ENCODE measurements at regions not wholly inside any gene's neighbourhood (a gene's known extent, or its start where the extent isn't known, plus 50 kb on each side); places are given as distances from the start of the nearest gene placed in this dataset.

- no peak for DNase-seq
Measured at GRCh38 chr20:58087562-58087858, 140.9 kb downstream of the ANKRD60 start.

- no peak for DNase-seq
Measured at GRCh38 chr20:58086763-58087561, 141.5 kb downstream of the ANKRD60 start.

- no peak for DNase-seq
Measured at GRCh38 chr20:58084966-58085365, 143.5 kb downstream of the ANKRD60 start.

DNA sequence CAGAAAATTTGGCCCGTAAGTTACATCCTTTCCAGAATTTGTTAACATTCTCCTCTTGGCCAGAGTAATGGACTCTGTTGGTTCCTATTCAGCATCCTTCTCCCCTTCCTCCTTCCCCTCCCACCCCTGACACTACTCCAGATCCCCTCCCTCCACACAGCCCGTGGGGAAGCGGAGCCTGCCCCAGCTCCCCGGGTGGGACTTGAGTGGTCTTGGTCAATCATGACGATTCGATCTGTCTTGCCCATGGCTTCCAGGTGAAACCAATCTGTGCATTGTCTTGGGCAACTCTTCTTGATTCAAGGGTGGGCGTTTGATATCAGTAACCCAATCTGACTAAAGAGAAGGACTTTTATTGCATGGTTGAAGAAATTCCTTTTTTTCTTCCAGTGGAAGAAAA is 143.9 kb downstream of the ANKRD60 start:
- DNase-seq = no peak

GRCh38 chr20:58081846-58082245 is 146.6 kb downstream of the ANKRD60 start:
- no peak for DNase-seq

DNA sequence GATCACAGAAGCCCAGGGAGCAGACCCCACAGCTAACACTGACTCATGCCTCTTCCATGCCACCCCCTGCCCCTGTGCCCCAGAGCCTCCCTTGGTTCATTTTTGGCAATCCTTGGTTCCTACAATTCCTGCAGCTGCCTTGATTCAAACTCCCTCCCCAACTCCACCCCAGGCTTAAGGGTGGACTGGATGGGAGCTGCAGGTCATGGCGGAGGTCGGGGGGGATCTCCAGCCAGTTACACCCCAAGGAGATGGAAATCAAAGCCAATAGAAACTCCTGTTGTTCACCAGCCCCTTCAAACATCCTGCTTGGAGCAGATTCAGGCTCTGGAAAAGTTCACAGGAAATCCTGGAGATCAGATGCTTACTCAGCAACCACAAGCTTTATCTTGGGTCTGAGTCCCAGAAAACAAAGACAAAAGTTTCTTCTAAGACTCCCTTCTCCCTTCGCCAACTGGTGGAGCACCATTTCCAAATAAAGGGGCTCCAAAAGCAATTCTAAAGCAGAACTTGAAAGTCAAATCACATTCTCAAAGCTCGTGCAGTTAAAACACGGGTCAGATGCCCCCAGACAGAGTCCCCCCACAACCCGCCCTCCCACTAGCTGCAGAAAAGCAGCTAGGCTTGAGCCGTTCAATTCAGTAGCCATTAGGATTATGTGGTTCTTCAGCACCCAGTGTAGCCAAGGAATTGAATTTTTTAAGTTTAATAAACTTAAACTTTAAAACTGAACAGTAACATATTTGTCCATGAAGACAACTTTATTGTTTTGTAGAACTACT is 149.5 kb downstream of the ANKRD60 start:
- peak; percentile 35 for DNase-seq

- no peak for DNase-seq
Measured at GRCh38 chr20:58077282-58077681, 151.2 kb downstream of the ANKRD60 start.

- DNase-seq = no peak
Measured at GRCh38 chr20:58076405-58076804, 152.0 kb downstream of the ANKRD60 start.

GRCh38 chr20:58075586-58076345 is 152.7 kb downstream of the ANKRD60 start:
- no peak for DNase-seq

DNA sequence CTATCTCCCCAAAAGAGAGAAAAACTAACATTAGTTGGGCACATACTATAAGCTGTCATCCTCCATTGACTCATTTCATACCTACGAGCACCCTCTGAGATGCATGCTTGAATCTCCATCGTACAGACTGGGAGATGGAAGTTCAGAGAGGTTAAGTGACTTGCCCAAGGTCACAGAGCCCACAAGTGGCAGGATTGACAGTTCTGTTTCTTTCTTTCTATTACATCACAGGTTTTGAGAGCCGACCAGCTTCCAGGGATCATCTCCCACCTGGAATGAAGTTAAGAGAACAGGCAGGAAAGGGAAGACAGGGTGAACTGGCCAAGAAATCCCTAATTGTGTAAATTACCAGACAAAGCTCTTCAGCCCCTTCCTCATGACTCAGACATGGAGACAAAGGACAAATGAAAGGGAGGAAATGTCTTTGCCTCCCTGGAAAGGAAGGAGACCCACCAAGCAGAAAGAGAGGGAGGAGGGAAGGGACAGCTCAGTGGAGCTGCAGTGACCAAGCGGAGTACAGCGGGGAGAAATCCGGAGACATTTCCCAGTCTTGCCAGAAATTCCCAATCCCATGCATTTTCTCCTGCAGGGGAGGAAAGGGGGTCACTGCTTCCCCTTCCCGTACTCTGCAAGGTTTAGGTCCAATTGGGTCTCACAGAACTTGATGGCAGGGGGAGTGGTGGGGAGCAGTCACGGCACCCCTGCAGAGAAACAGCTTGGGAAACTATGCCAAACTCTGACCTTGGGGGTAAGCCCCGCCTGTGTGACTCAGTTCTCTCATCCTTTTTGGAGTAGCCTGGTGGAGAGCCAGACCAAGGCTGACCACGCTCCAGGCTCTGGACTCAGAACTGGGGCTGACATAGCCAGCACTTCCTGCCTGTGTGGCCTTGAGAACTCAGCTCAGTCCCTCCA is 154.3 kb downstream of the ANKRD60 start:
- no peak for DNase-seq

DNA sequence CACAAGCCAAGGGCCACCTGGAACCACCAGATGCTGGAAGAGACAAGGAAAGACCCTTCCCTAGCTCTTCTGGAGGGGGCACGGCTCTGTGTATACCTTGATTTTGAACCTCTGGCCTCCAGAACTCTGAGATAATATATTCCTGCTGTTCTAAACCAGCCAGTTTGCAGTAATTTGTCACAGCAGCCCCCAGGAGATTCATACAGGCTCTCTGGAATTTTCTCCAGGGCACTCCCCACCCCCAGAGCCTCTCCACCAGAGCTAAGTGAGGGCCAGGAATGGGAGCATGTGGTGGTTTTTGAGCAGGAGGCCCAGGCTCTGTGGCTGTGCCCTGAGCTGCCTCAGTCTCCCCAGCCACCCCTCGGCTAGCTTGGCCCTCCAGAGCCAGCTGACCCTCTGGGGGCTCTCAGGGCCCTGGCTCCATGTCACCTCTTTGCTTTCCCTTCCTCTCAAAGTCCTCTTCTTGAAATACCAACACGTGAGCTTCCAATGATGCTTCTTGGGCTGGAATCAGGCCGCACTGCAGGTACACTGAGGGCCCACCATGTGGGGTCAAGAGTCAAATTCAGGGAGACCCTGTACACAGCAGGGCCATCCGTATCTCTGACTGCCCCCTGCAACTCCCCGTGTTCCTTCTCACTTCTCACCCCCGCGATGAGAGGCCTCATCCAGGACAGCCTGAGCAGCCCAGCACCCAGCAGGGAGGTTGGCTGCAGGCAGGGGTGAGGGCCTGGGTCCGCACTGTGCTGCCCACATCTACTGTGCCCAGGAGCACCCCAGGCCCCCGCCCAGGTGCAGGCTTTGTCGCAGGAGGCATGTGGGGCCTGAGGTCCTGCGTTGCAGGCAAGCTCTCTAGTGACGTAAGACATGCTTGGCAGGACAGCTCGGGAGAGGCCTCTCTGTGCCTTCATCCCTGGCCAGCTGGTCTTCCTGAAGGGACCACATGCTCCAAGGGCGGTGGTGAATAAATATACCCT is 155.5 kb downstream of the ANKRD60 start:
- DNase-seq = no peak

DNA sequence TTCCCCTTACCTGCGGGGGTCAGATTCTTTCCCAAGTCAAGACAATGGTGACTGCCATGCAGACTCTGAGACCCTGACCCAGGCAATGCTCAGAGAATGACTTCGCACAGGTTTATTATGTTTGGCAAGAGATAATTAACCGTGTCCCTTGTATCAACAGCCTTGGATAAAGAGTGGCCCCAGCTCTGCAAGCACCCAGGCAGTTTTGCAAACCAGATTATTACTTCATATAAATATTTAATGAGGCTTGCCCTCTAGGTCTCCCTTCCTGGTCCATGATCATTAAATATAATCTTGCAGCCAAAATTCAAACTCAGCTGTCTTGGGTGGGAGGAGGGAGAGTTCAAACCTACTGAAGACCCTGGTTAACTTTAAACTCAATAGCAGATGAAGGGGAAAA is 156.5 kb downstream of the ANKRD60 start:
- DNase-seq = no peak

DNA sequence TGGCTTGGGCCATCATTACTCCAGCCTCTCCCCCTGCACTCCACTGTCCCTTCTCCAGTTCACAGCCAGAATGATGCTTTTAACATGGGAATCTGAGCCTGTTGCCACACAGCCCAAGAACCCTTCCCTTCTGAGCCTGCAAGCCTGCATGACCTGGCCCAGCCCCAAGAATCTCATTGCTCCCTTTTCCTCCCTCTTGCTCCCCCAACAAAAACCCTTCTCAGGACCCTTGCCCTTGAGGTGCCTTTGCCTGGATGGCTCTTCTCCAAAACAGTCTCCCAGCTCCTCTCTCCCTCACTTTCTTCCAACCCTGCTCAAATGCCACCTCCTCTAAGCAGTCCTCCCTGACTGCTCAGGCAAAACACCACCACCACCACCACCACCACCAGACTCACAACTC is 157.2 kb downstream of the ANKRD60 start:
- DNase-seq = no peak

DNA sequence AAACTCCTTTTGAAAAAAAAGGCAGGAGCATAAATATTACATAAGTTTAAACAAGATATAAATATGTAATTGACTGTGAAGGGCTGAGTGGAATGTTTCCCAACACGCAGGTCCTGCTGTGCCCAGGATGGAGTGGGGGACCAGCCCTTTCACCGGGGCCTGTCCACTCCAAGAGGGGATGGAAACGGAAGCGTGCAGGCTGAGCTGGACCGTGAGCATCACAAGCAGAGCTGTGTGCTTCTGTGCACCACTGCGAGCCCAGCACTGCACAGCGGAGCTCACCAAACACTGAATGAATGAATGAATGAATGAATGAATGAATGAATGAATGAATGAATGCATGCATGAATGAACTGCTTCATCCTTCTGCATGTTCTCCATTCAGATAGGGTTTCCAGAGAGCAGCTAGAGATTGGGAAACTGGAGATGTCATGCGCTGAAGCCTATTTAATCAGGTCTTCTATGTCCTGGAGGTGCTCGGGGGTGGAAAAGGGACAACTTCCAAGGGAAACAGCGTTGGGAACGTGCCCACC is 157.7 kb downstream of the ANKRD60 start:
- no peak for DNase-seq

DNA sequence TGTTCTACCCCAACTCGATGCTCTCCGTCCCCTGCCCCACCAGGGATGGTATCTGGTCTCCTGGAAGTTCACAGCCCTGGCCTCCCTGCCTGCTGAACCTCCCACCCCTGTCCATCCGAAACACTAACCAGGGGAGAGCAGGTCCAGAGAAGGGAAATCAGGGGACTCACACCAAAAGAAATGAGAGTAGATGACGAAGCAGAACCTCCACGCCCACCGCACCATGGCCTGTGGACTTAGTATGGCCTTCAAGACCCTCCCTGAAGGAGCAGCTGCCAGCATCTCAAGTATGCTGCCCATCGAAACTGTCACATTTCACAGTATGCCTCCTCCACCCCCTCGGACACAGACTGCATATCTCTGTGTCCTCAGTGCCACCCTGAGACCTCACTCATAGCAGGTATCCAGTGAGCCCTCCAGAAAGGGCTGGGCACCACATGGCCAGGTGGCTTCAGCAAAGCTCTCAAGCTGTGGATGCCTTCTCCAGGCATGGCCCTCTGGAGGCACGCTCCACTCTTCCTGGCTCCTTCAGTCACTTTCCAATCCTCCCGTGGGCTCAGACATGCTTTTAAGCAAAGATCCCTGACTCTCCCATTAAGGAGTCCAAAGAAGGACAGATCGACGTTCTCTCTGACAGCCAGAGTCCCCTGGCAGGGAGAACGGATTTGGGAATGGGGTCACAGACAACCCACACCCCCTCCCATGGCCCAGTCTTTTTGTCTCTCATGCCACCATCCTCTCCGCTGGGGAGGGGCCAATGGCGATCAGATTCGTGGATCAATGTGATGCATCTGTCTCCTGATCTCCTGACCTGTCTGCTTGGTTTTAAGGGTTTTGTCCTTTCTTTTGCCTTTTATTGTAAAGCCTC is 158.4 kb downstream of the ANKRD60 start:
- DNase-seq = no peak

GRCh38 chr20:58069207-58069606 is 159.2 kb downstream of the ANKRD60 start:
- no peak for DNase-seq

- no peak for DNase-seq
Measured at GRCh38 chr20:58065508-58066361, 162.7 kb downstream of the ANKRD60 start.

- DNase-seq = no peak
Measured at GRCh38 chr20:58064411-58065010, 163.9 kb downstream of the ANKRD60 start.

GRCh38 chr20:58059260-58059544 is 169.3 kb downstream of the ANKRD60 start:
- no peak for DNase-seq

Measured in NCI-H226 (cell line).